NCI-H1417 (cell line): ENCODE measurements at regions not wholly inside any gene's neighbourhood (a gene's known extent, or its start where the extent isn't known, plus 50 kb on each side); places are given as distances from the start of the nearest gene placed in this dataset.

Experiments used
- DNase-seq, 3 experiments: peaks; one replicate each; lab custom pipeline; 2025; lab: John Stamatoyannopoulos, UW

DNA sequence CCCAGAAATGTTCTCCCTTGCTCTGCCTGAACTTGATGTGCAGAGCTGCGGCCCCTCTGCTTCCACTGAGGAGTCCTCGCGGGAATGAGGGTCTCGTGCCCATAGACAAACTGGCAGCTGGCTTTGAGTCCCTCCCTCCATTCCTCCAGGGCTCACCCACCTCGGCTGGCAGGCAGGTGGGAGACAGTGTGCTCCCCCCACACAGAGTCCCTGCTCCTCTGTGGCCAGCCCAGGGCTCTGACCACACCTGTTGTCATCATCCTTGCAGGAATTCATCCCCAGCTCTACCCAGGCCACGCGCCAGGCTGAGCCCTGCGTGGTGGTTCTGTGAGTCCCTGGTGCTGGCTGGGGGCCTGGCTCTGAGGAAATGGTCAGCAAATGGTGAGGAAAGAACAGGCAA, 521.9 kb downstream of the TBC1D22A start:
- DNase-seq = no peak

DNA sequence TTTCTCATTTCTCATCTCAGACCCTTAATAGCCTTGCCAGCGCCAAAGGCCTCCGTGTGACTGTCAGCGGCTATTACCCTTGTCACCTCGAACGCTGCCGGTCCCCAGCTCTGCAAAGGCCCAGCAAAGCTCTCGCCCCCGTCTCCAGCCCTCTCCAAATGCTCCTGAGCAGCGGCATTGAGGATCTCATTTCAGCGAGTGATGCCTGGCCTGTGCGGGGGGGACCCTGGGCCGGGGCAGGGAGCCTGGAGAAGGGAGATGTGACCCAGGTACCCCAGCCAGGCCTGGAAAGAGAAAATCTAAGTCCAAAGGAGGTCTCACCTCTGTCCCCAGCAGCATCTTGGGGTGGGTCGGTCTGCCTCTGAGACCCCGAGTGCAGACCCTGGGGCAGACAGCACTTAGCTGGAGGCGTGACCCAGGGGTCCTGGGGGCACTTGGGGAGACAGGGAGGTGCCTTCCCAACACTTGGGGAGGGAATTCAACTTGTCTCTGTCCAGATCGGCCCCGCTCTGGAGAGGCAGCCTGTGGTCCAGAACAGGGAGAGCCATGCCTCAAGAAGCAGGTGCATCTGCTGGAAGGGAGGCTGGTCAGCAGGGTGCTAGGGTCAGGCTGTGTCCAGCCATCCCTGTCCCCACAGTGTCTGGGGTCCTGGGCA, 521.3 kb downstream of the TBC1D22A start:
- DNase-seq = no peak

DNA sequence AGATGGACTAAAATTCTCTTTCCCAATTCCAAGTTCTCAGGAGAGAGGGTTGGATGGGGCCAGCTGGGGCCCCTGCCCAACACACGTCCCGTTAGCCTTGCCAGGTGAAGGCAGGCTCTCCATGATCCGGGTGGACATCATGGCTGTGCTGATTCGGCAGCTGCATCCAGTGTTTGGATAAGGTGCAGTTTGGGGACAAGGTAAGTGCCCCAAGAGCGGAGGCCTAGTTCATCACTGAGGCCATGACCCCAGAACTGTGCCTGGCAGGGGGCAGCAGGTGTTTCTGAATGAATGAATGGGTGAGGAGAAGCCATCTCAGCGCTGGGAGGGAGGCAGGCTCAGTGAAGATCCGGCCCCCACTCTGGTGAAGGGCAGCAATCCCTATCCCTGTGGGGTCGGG, 520.4 kb downstream of the TBC1D22A start:
- no peak for DNase-seq

DNA sequence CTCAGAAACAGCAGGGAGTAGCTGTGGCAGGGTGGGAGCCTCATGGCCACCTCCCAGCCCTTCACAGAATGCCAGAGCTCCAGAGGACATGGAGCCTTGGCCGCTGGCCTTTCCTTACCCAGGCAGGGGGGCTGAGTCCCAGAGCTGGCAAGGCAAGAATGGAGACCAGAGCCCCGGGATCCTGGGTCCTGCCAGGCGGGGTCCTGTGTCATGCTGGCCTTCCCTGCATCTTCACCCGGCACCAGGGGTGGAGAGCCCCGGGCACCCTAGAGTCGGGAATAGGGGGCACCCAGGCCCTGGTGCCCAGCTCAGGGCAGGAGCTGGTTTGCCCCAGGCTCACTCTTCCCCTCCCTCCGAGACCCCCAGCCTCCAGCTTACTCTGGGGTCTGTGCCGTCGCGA, 519.9 kb downstream of the TBC1D22A start:
- DNase-seq = no peak

DNA sequence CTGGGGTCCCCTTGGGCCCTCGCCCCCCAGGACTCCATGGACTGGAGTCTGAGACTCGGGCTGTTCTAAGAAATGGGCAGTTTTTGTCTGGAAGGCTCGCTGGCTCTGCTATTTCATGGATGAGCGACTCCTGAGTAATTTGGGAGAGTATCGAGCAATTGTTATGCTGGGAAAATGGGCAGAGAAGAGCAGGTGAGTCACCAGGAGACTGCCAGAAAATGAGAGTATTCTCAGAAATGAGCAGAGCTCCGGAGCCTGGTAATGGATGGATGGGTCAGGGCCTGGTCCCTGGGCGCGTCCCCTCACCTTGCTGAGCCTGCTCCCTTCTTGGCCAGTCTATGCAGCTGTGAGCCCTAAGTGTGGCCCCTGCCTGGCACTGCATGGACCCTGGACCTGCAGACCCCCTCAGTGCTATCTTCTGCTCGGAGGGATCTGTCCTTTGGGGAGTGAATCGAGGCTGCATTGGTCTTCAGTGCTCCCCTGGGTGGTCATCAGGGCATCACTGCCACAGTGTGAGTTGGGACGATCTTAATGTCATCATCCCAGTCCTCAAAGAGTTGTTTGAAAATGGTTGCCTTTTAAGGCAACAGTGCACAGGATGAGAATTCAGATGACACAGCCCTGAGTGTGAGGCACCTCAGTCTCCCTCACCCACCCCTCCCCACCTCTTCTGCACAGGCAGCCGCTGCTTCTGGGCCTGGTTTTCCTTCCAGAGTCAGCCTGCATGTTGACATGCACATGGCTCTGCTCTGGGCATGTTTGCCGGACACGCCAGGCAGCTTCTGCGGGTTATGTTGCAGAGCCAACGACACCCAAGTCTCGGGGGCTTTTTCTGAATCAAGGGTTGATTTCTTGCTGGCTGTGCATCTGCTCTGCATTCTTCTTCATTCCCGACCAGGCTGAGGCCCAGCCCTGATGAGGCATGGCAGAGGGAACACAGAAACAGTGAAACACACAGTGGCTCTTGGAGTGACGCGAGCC, 519.0 kb downstream of the TBC1D22A start:
- peak in 1 of 3 experiments; percentile 40 for DNase-seq

DNA sequence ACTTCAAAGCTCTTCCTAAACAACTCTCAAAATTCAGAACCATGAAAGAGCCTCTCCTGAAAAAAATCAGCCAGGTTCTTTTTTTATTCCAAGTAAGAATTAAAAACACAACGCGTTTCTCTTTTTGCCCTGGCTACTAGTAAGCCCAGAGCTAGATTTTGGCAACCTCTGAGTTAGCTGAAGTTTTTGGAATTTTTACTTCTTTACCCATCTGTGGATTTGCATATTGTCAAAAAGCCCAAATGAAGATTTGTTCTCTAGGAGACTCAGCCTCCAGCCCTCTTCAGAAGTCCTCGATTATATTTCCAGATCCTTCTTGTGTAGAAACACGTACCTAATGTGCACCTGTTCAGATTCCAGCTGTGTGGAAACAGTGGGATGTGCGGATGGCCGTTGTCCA, 517.9 kb downstream of the TBC1D22A start:
- DNase-seq = peak; percentile 14 to 32 (median 25)

DNA sequence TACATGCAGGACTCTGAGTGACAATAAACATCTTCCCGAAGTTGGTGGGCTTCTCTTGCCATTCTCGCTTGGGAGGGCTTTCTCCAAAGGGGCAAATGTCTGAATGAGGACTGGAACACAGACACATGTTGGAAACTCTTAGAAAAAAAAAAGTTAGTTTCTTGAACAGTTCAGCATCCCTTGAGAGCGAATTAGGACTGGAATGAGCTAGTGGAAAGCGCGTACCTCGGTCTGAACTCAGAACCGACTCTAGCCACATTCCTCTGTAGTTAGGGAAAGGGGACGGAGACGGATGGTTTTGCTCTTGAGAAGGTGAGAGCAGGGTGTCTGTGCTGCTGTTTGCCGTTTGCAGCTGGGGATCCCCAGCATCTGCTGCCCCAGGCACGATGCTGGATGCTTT, 517.3 kb downstream of the TBC1D22A start:
- no peak for DNase-seq

DNA sequence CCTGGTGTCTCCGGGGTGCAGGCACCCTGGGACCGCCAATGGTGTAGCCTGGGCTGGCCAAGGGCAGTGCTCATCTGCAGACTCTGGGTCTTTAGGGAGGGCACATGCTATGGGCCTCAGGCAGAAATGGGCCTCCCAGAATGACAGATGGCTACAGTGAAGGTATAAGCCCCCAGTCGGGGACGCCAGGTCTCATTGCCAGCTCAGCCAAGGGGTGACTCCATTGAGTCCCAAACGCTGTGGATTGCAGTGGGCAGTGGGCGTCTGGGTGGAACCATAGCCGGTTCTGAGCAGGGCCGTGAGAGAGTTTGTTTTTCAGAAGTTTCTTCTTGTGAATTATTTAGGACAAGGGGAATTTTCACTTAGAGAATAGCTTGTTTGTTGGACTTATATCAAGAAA, 516.9 kb downstream of the TBC1D22A start:
- no peak for DNase-seq

- no peak for DNase-seq
These were observed 516.2 kb downstream of the TBC1D22A start for GRCh38 chr22:47278655-47279054.

DNA sequence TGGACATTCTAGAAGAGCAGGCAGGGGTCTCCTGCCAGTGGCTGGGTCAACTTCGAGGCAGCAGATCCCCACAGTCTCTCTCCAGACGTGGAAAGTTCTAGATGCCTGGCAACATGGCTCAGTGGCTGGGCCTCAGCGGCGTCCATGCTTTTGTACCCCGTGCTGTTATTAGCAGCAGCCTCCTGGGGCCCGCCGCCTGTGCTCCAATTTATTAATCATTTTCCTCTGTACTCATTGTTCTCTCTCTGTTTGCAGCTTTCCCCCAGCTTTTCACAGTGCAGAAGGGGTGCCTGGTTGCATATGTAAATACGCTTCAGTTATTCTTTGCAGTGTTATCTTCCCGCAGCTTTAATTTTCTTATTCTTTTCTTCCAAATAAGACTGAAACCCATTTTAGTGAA, 515.1 kb downstream of the TBC1D22A start:
- DNase-seq = no peak

DNA sequence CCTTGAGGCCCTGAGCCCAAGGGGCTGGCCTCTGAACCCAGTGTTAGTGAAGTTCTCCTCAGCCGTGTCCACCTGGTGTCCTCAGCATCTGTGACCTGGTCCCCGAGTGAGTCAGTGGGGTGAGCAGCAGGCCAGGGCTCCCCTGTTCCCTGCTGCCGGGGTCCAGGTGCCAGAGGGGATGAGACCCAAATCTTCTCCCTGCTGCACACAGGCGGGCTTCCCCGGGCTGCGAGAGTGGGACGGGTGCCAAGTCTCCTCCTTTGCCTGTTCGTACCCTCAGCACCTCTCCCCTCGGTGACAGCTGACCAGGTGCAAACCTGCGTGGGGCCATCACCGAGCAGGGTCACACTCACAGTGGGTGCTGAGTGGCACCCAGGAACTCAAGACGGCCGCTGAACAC, 514.5 kb downstream of the TBC1D22A start:
- DNase-seq = no peak

- DNase-seq = no peak
These were observed 514.0 kb downstream of the TBC1D22A start for GRCh38 chr22:47276450-47276820.

GRCh38 chr22:47275605-47276449, 513.4 kb downstream of the TBC1D22A start:
- no peak for DNase-seq

GRCh38 chr22:47274196-47274595, 511.7 kb downstream of the TBC1D22A start:
- DNase-seq = no peak

DNA sequence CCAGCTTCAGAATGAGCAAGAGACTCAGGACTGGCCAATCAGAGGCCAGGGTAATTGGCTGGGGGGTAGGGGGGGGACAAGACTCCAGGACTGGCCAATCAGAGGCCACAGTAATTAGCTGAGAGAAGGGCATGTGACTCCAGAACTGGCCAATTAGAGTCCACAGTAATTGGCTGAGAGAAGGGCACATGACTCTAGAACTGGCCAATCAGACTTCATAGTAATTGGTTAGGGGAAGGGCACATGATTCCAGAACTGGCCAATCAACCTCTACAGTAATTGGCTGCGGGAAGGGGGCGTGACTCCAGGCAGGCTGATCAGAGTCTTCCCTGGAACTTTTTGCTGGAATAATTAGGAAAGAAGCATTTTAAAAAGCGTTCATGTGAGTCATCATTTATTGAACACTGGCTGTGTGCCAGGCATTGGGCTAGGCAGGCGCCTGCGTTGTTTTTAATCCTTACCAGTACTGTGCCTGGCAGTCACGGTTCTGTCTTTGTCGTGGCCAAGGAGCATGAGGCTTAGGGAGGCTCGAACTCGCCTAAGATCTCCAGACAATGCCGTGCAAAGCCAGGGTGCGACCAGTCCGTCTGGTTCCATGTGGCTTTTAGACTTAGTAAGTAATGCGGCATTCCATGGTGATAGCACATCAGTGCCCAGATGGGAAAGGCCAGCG, 508.1 kb downstream of the TBC1D22A start:
- no peak for DNase-seq

DNA sequence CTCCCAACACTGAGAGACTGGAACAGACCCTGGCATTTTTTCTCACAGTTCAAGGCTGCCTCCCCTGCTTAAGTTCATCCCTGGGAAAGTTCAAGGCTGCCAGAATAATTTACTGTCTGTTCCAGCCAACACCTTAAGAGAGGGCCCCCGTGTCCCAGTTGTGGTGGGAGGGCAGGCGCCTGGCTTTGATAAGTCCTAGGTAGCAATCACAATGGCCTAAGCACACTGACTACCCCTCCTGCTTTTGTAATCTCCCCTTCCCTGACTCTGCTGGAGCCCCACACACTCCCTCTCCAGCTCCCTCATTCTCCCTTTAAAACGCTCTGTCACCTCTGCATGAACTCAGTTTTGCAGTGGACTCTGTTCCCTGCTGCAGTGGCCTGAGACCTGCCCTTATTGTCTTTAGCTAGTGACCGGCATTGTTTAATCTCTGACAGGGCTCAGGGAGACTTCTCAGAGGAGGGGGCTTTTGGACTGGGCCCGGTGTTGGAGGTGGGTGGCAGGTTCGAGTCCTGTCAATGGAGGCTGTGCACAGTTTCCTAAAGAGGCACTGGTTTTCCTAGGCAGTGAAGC, 507.2 kb downstream of the TBC1D22A start:
- no peak for DNase-seq

GRCh38 chr22:47267513-47268282, 505.2 kb downstream of the TBC1D22A start:
- DNase-seq = no peak

DNA sequence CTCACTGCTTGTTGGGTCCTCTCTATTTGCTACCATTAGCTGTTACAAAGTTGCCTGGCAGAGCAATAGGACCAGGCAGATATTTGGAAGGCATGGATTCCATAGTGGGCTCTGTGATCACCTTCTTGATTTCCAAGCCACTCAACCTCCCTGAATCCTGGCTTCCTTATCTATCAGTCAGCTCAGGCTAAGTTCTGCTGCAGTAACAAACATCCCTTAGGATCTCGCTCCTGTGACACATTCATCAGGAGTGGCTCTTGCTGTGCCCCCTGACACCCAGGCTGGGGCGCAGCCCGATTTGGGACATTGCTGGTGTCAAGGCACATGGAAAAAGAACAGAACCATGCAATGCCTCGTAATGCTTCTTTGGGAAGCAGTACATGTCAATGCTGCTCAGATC, 503.9 kb downstream of the TBC1D22A start:
- no peak for DNase-seq

DNA sequence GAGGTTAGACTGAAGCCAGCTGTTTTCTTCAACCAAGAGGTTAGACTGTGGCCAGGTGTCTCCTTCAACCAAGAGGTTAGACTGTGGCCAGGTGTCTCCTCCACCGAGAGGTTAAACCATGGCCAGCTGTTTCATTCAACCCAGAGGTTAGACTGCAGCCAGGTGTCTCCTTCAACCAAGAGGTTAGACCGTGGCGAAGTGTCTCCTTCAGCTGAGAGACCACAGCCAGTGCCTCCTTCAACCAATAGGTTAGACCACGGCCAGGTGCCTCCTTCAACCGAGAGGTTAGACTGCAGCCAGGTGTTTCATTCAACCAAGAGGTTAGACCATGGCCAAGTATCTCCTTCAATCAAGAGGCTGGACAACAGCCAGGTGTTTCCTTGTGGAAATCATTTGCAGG, 498.1 kb downstream of the TBC1D22A start:
- DNase-seq = no peak

DNA sequence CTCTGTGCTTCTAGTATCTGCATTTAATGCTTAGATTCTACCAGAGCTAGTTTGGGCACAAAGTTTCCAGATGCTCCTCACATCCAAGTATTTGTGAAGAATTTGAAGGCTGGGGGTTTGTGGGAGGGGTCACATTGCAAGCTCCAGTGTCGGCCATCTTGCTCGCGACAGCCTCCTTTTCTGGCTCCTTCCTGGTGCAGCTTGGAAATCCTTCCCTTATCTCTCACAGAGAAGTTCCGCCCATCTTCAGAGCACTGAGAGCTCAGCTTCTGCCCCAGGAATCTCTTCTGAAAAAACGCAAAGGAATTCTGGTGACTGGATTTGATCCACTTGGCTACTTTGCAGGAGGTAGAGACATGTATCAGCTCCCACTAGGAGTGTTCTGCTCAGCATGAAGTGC, 497.5 kb downstream of the TBC1D22A start:
- DNase-seq = no peak

DNA sequence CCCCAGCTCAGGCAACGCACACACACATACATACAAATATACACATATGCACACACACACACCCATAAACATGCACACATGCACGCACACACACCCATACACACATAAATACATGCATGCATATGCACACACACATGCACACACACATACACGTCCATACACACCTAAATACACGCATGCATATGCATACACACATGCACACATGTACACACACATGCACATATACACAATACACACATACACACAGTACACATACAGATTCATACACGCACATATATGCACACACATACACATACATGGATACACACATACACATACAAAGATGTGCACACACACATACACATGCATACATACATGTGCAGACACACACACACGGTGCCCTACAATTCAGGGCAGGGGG, 496.6 kb downstream of the TBC1D22A start:
- no peak for DNase-seq
